ENCODE measurements at regions not wholly inside any gene's neighbourhood (a gene's known extent, or its start where the extent isn't known, plus 50 kb on each side); places are given as distances from the start of the nearest gene placed in this dataset.

GRCh38 chr5:135705141-135705631 is 126.4 kb upstream of the CXCL14 start:
- H2BK15ac ChIP-seq (ENCODE audit: low read length): no peak overlapping the region
- CTCF ChIA-PET (ENCODE audit: partially characterized antibody): interaction anchor here (0.8 to 1.7 kb wide), 11 partner anchors 10 to 243 kb away, joined by 3 to 7 read pairs (median 3); partner anchors contain the start of gene CXCL14
- FAIRE-seq: no peak
- TF ChIP-seq CTCF (IDR thresholded peaks at IDR 0.05; ENCODE audit: control extremely low read depth in 1 of 3, insufficient read depth in 1 of 3, low read depth in 1 of 3, low read length in 3 of 3) (no peak), CEBPB (IDR thresholded peaks at IDR 0.05; ENCODE audit: low read depth, low read length) (no peak), PHF8 (conservative IDR thresholded peaks at IDR 0.05; ENCODE audit: low read depth, low read length) (no peak), GTF2F1 (IDR thresholded peaks at IDR 0.05; ENCODE audit: borderline replicate concordance, low read depth, low read length) (no peak), SP4 (IDR thresholded peaks at IDR 0.05; ENCODE audit: low read length) (no peak), CTBP2 (IDR thresholded peaks at IDR 0.05; ENCODE audit: borderline replicate concordance, insufficient read depth, insufficient read length, low read length) (no peak), SUZ12 (IDR thresholded peaks at IDR 0.05; ENCODE audit: low read length) (no peak), CHD1 (IDR thresholded peaks at IDR 0.05; ENCODE audit: low read depth, low read length) (no peak), GABPA (IDR thresholded peaks at IDR 0.05; ENCODE audit: borderline replicate concordance, insufficient read depth, low read length) (no peak), SP2 (IDR thresholded peaks at IDR 0.05; ENCODE audit: low read length) (no peak), SIRT6 (IDR thresholded peaks at IDR 0.05; ENCODE audit: low read length) (no peak), TBP (IDR thresholded peaks at IDR 0.05; ENCODE audit: low read depth, low read length) (no peak), BRCA1 (IDR thresholded peaks at IDR 0.05; ENCODE audit: low read depth, low read length) (no peak)

More at GRCh38 chr5:135705141-135705631, 126.4 kb upstream of the CXCL14 start:
- H3K9me3 ChIP-seq (ENCODE audit: insufficient read depth in 2 of 2, low read depth in 1 of 2, low read length in 1 of 2): no peaks in the 10 kb centered on the region
- H3K4me1 ChIP-seq (replicated peaks in 1 of 4; ENCODE audit: control insufficient read depth in 3 of 4, insufficient read depth in 4 of 4, low read length in 3 of 4): peaks cover 0 to 3% (median 1%) of the 10 kb centered on the region in 4 experiments; a peak in 2 of 7 replicates
- no peak overlapping the region for H4K5ac ChIP-seq (ENCODE audit: insufficient read length, low read depth, low read length)
- no peak overlapping the region for H4K8ac ChIP-seq (ENCODE audit: extremely low read depth, insufficient read depth, low read length)
- H3K27me3 ChIP-seq (replicated peaks in 1 of 4; ENCODE audit: control insufficient read depth in 3 of 4, extremely low read depth in 1 of 4, insufficient read depth in 3 of 4, low read length in 3 of 4): no peaks in the 10 kb centered on the region; a peak in 1 of 7 replicates
- H2BK120ac ChIP-seq (replicated peaks; ENCODE audit: low read depth, low read length): no peak overlapping the region
- no peak overlapping the region for H3K4me2 ChIP-seq (ENCODE audit: insufficient read depth in 1 of 2, low read depth in 2 of 2, low read length in 2 of 2)
- no peaks in the 10 kb centered on the region for H3K23me2 ChIP-seq (ENCODE audit: low read depth, low read length)
- no peak overlapping the region for H2BK20ac ChIP-seq (ENCODE audit: low read length)
- H2BK12ac ChIP-seq (ENCODE audit: low read depth, low read length): no peak overlapping the region
- no peak overlapping the region for H3K9ac ChIP-seq (replicated peaks in 1 of 4; ENCODE audit: extremely low read depth in 1 of 4, low read depth in 3 of 4, low read length in 3 of 4)
- H3K14ac ChIP-seq (ENCODE audit: insufficient read length): no peak overlapping the region
- POLR2A ChIA-PET (ENCODE audit: partially characterized antibody): no interaction called here
- no peak overlapping the region for H4K91ac ChIP-seq (replicated peaks; ENCODE audit: insufficient read length, low read length)
- H3K18ac ChIP-seq (ENCODE audit: extremely low read depth, low read length): no peak overlapping the region
- no peak overlapping the region for H2AK5ac ChIP-seq (ENCODE audit: low read depth, low read length)
- H2AFZ ChIP-seq (ENCODE audit: low read length): no peak overlapping the region
- no peaks in the 10 kb centered on the region for H3K79me2 ChIP-seq (ENCODE audit: control insufficient read depth in 1 of 2, insufficient read depth in 2 of 2, low read length in 2 of 2)
- H3K79me1 ChIP-seq (ENCODE audit: low read depth, low read length): no peaks in the 10 kb centered on the region; the same call in 1 of the 2 replicates
- no peak overlapping the region for H3K56ac ChIP-seq (replicated peaks; ENCODE audit: insufficient read length, low read depth, low read length)
- H3K4ac ChIP-seq (replicated peaks; ENCODE audit: insufficient read length, low read depth, low read length): no peak overlapping the region
- WGBS, 2 experiments (ENCODE audit: extremely low coverage in 1 of 2, insufficient coverage in 1 of 2, insufficient read length in 1 of 2, insufficient replicate concordance in 2 of 2, low coverage in 1 of 2, low lambda C conversion rate in 2 of 2, missing lambda C conversion rate in 1 of 2): 72% methylated on average over 5 of the region's 5 CpGs; no CpG with 5 or more reads in 1 of the 2 experiments
- no peaks in the 10 kb centered on the region for H4K20me1 ChIP-seq (replicated peaks in 1 of 2; ENCODE audit: control insufficient read depth in 1 of 2, insufficient read depth in 2 of 2, low read length in 2 of 2)
- H2BK5ac ChIP-seq (ENCODE audit: low read depth, low read length): no peak overlapping the region
- no peak overlapping the region for H3K4me3 ChIP-seq (ENCODE audit: extremely low read depth in 1 of 4, insufficient read depth in 2 of 4, low read depth in 3 of 4, low read length in 4 of 4)
- H3K27ac ChIP-seq (ENCODE audit: low read depth, low read length): no peak overlapping the region
- no peak overlapping the region for H3K23ac ChIP-seq (ENCODE audit: insufficient read length)
- no peaks in the 10 kb centered on the region for H3K36me3 ChIP-seq (ENCODE audit: control insufficient read depth in 2 of 4, insufficient read depth in 4 of 4, low read length in 3 of 4)
- DNase-seq (ENCODE audit: low read depth in 1 of 2, low spot score in 2 of 2): no peak

Data from H1 (cell line).